Panc1 (cell line): ENCODE measurements at regions not wholly inside any gene's neighbourhood (a gene's known extent, or its start where the extent isn't known, plus 50 kb on each side); places are given as distances from the start of the nearest gene placed in this dataset.
"Not testable (repeated sequence)": the region's sequence is repeated elsewhere in the genome, so short reads cannot be mapped to it uniquely, and the experiment has no call there.

Experiments
- ATAC-seq: fragments of 200-7000 bp; cut with Tn5 transposase; 2 replicates; pipeline ENCODE4 v1.9.1; 2020; ENCODE audit warnings: mild to moderate bottlenecking, moderate library complexity
- BruUV-seq: library from RNA; stranded (reverse); fragments of 400-500 nt; replicated peaks from 2 replicates; lab custom pipeline; 2021; lab: Mats Ljungman, UMichigan
- CTCF ChIA-PET: fragments of 300-600 bp; sonication (Branson Sonifier 250); formaldehyde crosslinking; loops from one replicate; lab custom pipeline; 2022; ENCODE audit warnings: antibody characterized with exemption; lab: Charles Lee
- POLR2A ChIA-PET: fragments of 300-600 bp; sonication (Branson Sonifier 250); formaldehyde crosslinking; loops from one replicate; lab custom pipeline; 2022; ENCODE audit warnings: antibody characterized with exemption; lab: Charles Lee
- DNase-seq: peaks from one replicate; pipeline ENCODE4 v3.0.0-alpha.2; 2010; ENCODE audit warnings: low read depth, low spot score
- H3K27ac ChIP-seq: 2 replicates; pipeline ENCODE4 v1.5.1; 2011; ENCODE audit warnings: mild to moderate bottlenecking, low read length, inconsistent platforms
- H3K27me3 ChIP-seq: fragments of 200-500 bp; sonication (Bioruptor generic); 2 replicates; pipeline ENCODE4 v1.6.0; 2014; ENCODE audit warnings: low read length, inconsistent platforms; ENCODE audit not compliant: control insufficient read depth, insufficient read depth
- H3K36me3 ChIP-seq: fragments of 200-500 bp; sonication (Bioruptor generic); 2 replicates; pipeline ENCODE4 v1.5.1; 2014; ENCODE audit warnings: inconsistent platforms, mild to moderate bottlenecking, low read length, moderate library complexity; ENCODE audit not compliant: control insufficient read depth, insufficient read depth
- H3K4me1 ChIP-seq: 2 replicates; pipeline ENCODE4 v1.5.1; 2011; ENCODE audit warnings: inconsistent platforms, mild to moderate bottlenecking, low read length, moderate library complexity; ENCODE audit not compliant: control insufficient read depth, insufficient read depth
- H3K4me3 ChIP-seq, 2 experiments: 2 replicates each; pipeline ENCODE4 v1.5.1; 2011 to 2012; ENCODE audit warnings: low read depth in 2 of 2, low read length in 2 of 2, mild to moderate bottlenecking in 2 of 2, inconsistent platforms in 1 of 2, moderate library complexity in 1 of 2
- H3K9me3 ChIP-seq: fragments of 200-500 bp; sonication (Bioruptor generic); 2 replicates; pipeline ENCODE4 v1.5.1; 2014; ENCODE audit warnings: low read depth, mild to moderate bottlenecking, inconsistent platforms, low read length, moderate library complexity; ENCODE audit not compliant: control insufficient read depth, insufficient read depth
- POLR2AphosphoS5 ChIP-seq: IDR thresholded peaks from 2 replicates; pipeline ENCODE4 v1.6.1; 2012; ENCODE audit warnings: mild to moderate bottlenecking, low read depth, low read length, moderate library complexity
- in situ Hi-C: cut with HindIII; loops from 2 replicates; pipeline ENCODE4 v1.10.0; 2016; ENCODE audit warnings: low sequenced_read_pairs, low pct_unique_long_range_greater_than_20kb
- intact Hi-C: fragments of 100-400 bp; cut with micrococcal nuclease; formaldehyde crosslinking; loops from one replicate; pipeline ENCODE4 v1.10.0; 2022; ENCODE audit not compliant: unreplicated experiment
- TF ChIP-seq, protein P1 (sequence below): fragments of 450-650 bp; IDR thresholded peaks from 2 replicates; pipeline ENCODE4 v1.5.1; 2017; ENCODE audit warnings: mild to moderate bottlenecking
- TF ChIP-seq, protein P2 (sequence below), 2 experiments: IDR thresholded peaks; 2 replicates each; pipeline ENCODE4 v1.6.1; 2011 to 2012; ENCODE audit warnings: low read depth in 2 of 2, control low read depth in 1 of 2, low read length in 1 of 2, mild to moderate bottlenecking in 1 of 2, moderate library complexity in 1 of 2; ENCODE audit not compliant: insufficient read depth in 1 of 2

GRCh38 chr12:9469463-9469862 is 138.3 kb downstream of the KLRB1 start:
- in situ Hi-C loops, H3K27me3 ChIP-seq, H3K27ac ChIP-seq, H3K36me3 ChIP-seq, ATAC-seq, BruUV-seq, H3K4me3 ChIP-seq, H3K9me3 ChIP-seq, H3K4me1 ChIP-seq, intact Hi-C loops, POLR2A ChIA-PET, DNase-seq: not testable (repeated sequence)
- CTCF ChIA-PET, result interaction anchor here (0.5 to 0.7 kb wide), 2 partner anchors 91 to 376 kb away, joined by 3 read pairs; no protein-coding TSS in a partner anchor

GRCh38 chr12:9468998-9469397 is 138.7 kb downstream of the KLRB1 start:
- TF ChIP-seq, protein P1, sequence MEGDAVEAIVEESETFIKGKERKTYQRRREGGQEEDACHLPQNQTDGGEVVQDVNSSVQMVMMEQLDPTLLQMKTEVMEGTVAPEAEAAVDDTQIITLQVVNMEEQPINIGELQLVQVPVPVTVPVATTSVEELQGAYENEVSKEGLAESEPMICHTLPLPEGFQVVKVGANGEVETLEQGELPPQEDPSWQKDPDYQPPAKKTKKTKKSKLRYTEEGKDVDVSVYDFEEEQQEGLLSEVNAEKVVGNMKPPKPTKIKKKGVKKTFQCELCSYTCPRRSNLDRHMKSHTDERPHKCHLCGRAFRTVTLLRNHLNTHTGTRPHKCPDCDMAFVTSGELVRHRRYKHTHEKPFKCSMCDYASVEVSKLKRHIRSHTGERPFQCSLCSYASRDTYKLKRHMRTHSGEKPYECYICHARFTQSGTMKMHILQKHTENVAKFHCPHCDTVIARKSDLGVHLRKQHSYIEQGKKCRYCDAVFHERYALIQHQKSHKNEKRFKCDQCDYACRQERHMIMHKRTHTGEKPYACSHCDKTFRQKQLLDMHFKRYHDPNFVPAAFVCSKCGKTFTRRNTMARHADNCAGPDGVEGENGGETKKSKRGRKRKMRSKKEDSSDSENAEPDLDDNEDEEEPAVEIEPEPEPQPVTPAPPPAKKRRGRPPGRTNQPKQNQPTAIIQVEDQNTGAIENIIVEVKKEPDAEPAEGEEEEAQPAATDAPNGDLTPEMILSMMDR, result peak; percentile 43
- in situ Hi-C loops, H3K4me3 ChIP-seq, DNase-seq, H3K27ac ChIP-seq, BruUV-seq, POLR2A ChIA-PET, ATAC-seq, intact Hi-C loops, H3K36me3 ChIP-seq, H3K9me3 ChIP-seq, H3K4me1 ChIP-seq, H3K27me3 ChIP-seq: not testable (repeated sequence)
- CTCF ChIA-PET, result interaction anchor here (0.5 to 0.7 kb wide), 2 partner anchors 91 to 376 kb away, joined by 3 read pairs; no protein-coding TSS in a partner anchor

GRCh38 chr12:9468144-9468543 is 139.6 kb downstream of the KLRB1 start:
- BruUV-seq, in situ Hi-C loops, H3K36me3 ChIP-seq, ATAC-seq, H3K4me3 ChIP-seq, H3K27ac ChIP-seq, H3K9me3 ChIP-seq, POLR2A ChIA-PET, H3K4me1 ChIP-seq, intact Hi-C loops, H3K27me3 ChIP-seq, DNase-seq: not testable (repeated sequence)
- CTCF ChIA-PET, result interaction anchor here (0.6 kb wide), 1 partner anchor 275 kb away, joined by 4 read pairs; no protein-coding TSS in a partner anchor

DNA sequence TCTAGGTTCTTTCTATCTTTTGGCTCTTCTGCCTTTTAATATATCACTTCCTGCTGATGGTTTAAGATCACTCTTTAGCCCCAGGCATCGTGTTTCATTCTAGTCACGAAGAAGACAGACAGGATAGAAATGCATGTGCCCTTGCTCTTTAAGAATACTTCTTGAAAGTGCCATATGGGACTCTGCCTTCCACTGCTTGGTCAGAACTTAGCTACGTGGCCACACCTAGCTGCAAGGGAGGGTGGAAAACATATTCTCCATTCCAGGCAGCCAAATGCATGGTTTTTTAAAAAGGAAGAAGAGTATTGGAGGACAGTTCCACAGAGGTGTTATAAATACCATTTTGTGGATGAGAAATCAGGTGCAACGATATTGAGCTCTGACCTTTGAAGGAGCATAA is 143.3 kb downstream of the KLRB1 start:
- Histone ChIP-seq H3K4me3 (no peak overlapping the region), H3K36me3 (no peaks in the 10 kb centered on the region), H3K27ac (no peak overlapping the region), H3K9me3 (no peaks in the 10 kb centered on the region), H3K27me3 (no peaks in the 10 kb centered on the region), H3K4me1 (no peaks in the 10 kb centered on the region)
- in situ Hi-C loops (no loop called here), intact Hi-C loops (no loop called here)
- ChIA-PET POLR2A (no interaction called here), CTCF (no interaction called here)
- ATAC-seq (no peak), DNase-seq (no peak)
- TF ChIP-seq, protein P2, sequence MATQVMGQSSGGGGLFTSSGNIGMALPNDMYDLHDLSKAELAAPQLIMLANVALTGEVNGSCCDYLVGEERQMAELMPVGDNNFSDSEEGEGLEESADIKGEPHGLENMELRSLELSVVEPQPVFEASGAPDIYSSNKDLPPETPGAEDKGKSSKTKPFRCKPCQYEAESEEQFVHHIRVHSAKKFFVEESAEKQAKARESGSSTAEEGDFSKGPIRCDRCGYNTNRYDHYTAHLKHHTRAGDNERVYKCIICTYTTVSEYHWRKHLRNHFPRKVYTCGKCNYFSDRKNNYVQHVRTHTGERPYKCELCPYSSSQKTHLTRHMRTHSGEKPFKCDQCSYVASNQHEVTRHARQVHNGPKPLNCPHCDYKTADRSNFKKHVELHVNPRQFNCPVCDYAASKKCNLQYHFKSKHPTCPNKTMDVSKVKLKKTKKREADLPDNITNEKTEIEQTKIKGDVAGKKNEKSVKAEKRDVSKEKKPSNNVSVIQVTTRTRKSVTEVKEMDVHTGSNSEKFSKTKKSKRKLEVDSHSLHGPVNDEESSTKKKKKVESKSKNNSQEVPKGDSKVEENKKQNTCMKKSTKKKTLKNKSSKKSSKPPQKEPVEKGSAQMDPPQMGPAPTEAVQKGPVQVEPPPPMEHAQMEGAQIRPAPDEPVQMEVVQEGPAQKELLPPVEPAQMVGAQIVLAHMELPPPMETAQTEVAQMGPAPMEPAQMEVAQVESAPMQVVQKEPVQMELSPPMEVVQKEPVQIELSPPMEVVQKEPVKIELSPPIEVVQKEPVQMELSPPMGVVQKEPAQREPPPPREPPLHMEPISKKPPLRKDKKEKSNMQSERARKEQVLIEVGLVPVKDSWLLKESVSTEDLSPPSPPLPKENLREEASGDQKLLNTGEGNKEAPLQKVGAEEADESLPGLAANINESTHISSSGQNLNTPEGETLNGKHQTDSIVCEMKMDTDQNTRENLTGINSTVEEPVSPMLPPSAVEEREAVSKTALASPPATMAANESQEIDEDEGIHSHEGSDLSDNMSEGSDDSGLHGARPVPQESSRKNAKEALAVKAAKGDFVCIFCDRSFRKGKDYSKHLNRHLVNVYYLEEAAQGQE (IDR thresholded peaks at IDR 0.05; ENCODE audit: insufficient read depth in 1 of 2, low read depth in 2 of 2, low read length in 1 of 2), result no peak
- TF ChIP-seq POLR2AphosphoS5, result no peak
- BruUV-seq, result no TSS peak

DNA sequence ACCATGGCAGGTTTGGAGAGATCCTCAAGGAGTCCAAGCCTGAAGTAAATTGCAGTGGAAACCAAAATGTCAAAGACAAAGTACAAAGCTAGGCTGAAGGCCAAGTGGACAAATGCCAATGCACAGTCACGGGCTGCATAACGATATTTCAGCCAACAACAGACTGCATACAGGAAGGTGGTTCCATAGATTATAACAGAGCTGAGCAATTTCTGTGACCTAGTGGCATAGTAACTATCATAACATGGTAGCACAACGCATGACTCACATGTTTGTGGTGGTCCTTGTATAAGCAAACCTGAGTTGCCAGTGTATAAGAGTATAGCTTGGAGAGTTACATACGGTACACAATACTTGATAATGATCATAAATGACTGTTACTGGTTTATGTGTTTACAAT is 152.2 kb downstream of the KLRB1 start:
- BruUV-seq, in situ Hi-C loops, ATAC-seq: not testable (repeated sequence)

GRCh38 chr12:9454021-9454420 is 153.7 kb downstream of the KLRB1 start:
- POLR2A ChIA-PET, H3K27ac ChIP-seq, H3K4me1 ChIP-seq, CTCF ChIA-PET, intact Hi-C loops, H3K27me3 ChIP-seq, in situ Hi-C loops, BruUV-seq, H3K4me3 ChIP-seq, DNase-seq, H3K36me3 ChIP-seq, H3K9me3 ChIP-seq, ATAC-seq: not testable (repeated sequence)

More for the DNA sequence above, 152.2 kb downstream of the KLRB1 start:
- H3K27me3 ChIP-seq, H3K9me3 ChIP-seq, H3K36me3 ChIP-seq, intact Hi-C loops, DNase-seq, H3K27ac ChIP-seq, CTCF ChIA-PET, H3K4me1 ChIP-seq, H3K4me3 ChIP-seq: not testable (repeated sequence)
- POLR2A ChIA-PET, result interaction anchor here (0.6 kb wide), 1 partner anchor 205 kb away, joined by 5 read pairs; no protein-coding TSS in a partner anchor
